ENCODE measurements at regions not wholly inside any gene's neighbourhood (a gene's known extent, or its start where the extent isn't known, plus 50 kb on each side); places are given as distances from the start of the nearest gene placed in this dataset.

DNA sequence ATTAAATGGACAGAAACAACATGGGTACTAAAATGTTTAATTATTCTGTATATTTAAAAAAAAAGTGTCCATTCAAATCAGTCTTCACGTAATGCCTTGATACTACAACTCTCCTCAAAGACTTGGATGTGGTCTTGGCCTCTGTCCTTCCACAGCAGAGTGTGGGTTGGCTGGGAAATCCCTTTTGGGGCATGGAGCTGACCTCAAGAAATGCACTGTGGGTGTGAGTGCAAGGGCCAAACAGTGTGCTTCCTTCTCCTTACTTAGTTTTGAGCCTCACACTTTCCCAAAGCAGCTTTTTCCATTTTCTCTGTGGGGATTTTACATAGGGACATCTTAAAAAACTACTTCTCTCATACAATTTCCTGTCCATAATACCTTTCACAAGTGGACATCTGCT is 607.4 kb downstream of the EFNB2 start:
- DNase-seq (ENCODE audit: low read depth): no peak

GRCh38 chr13:105925496-105925895 is 610.0 kb downstream of the EFNB2 start:
- DNase-seq (ENCODE audit: low read depth): no peak

DNA sequence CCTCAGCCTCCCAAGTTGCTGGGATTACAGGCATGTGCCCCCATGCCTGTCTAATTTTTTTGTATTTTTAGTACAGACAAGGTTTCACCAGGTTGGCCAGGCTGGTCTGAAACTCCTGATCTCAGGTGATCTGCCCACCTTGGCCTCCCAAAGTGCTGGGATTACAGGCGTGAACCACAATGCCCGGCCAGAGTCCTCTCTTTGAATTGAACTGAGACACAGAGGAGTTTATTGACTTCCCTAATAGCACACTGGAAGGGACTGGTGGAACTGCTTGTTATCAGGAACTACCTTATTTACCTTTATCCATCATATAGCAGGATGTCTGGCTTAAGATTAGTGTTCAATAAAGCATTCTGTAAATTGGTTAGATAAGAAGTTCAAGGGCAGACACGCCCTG is 613.8 kb downstream of the EFNB2 start:
- no peak for DNase-seq (ENCODE audit: low read depth)

GRCh38 chr13:105920370-105920769 is 615.1 kb downstream of the EFNB2 start:
- DNase-seq (ENCODE audit: low read depth): no peak

DNA sequence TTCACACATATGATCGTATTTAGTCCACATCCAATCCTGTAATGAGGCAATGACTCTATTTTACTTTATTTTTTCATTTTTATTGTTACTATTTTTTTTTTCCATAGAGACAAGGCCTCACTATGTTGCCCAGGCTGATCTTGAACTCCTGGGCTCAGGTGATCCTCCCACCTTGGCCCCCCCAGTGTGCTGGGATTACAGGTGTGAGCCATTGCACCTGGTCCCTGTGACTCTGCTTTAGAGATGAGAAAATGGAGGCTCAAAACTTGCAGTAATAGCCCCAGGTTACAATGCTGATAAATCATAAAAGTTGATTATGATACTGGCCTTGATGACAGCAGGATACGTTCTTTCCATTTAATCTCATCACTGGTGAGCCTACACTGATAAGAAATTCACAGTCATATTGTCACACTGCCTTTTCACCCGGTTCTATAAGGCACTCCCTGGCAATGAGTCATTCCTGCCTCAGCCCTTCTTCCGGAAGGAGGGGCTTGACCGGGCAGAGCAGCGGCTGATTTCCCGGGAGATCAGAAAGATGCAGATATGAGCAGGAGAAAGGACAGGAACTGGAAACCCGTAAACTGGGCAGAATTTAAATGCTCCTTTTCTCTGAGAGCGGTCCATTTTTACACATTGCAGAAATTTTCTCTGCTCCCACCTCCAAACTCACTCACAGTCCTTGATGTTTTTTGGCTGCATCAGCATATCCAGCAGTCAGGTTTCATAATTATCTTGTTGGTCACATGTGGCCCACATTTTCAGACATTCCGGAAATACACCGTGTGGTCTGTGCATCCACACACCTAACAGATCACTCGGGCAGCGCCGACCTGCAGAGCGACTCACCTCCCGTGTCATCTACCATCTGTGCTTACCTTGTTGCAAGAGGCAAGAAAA is 616.4 kb downstream of the EFNB2 start:
- DNase-seq (ENCODE audit: low read depth): no peak

- no peak for DNase-seq (ENCODE audit: low read depth)
Measured at GRCh38 chr13:105915146-105915850, 620.2 kb downstream of the EFNB2 start.

GRCh38 chr13:105914291-105915036 is 621.0 kb downstream of the EFNB2 start:
- no peak for DNase-seq (ENCODE audit: low read depth)

- DNase-seq (ENCODE audit: low read depth): no peak
Measured at GRCh38 chr13:105908586-105908985, 626.9 kb downstream of the EFNB2 start.

GRCh38 chr13:105907319-105908019 is 628.0 kb downstream of the EFNB2 start:
- DNase-seq (ENCODE audit: low read depth): no peak

DNA sequence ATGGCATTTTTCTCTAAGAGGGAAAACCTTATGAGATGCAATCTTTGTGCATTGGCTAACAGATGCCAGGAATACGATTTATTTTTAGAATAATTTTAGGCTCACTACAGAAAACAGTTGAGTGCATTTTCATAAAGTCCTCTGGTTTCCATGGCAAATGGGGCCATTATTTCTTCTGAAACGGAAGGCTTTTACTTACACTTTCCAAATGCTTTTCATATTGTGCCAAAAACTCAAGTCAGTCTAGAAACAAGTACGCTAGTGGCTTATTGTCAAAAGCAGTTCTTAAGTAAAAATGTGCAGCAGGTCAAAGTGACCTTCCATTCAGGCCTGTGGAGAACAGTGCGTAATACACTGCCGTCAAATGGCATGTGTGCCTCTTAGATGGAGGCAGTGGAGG is 628.7 kb downstream of the EFNB2 start:
- no peak for DNase-seq (ENCODE audit: low read depth)

GRCh38 chr13:105904034-105904742 is 631.3 kb downstream of the EFNB2 start:
- DNase-seq (ENCODE audit: low read depth): no peak

DNA sequence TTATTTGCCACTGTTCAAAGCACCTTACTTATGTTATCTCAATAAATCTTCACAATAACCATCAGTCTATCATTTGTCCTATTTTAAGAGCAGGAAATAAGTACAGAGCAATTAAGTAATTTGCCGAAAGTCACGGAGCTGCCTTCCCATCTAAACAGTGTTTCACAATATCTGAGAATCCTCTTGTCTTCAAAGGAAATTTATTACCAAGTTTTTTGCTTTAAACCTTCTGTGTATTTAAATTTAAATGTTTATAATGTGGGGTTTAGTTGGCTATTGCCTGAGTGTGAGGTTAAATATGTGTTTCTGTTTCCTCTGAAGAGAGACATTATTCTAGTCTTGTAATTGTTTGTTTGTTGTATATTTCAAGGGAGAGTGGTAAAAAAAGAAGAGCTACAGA is 633.1 kb downstream of the EFNB2 start:
- no peak for DNase-seq (ENCODE audit: low read depth)

- DNase-seq (ENCODE audit: low read depth): no peak
Measured at GRCh38 chr13:105897575-105897974, 637.9 kb downstream of the EFNB2 start.

- no peak for DNase-seq (ENCODE audit: low read depth)
Measured at GRCh38 chr13:105894697-105895096, 640.8 kb downstream of the EFNB2 start.

DNA sequence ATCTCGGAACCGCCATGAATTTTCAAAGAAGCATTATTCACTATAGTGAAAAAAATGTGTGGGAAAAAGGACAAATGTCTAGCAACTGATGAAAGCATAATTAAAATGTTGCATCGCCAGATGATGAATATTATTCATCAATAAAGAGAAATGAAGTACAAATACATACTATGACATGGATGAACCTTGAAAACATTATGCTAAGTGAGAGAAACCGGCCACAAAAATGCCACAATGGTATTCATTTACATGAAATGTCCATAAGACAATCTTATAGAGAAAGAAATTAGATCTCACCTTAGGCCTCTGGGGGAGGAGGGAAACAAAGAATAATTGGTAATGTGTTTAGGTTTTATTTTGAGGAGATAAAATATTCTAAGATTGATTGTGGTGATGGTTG is 645.0 kb downstream of the EFNB2 start:
- no peak for DNase-seq (ENCODE audit: low read depth)

DNA sequence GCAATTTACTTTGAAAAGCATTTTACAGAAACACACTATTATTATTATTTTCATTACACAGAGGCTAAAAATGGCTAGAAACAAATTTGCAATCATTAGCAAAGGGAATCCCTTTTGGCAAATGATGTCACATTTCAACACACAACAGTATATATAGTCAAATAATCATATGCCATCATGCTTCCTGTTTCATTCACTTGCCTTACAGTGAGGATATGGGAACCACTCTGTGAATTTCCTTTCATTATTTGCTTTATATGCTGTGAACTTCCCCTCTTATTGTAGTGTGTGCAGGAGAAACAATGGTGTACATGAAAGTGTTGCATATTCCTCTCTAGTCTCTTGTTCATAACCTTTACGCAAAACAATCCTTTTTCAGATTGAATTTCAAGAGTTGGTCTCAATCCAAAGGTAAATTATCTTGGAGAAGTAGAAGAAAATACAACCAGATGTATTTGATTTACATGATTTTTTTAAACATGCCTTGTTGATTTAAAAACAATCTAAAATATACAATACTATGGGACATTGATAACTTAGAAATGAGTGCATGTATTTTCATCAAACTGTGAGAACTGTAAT is 657.3 kb downstream of the EFNB2 start:
- no peak for DNase-seq (ENCODE audit: low read depth)

DNA sequence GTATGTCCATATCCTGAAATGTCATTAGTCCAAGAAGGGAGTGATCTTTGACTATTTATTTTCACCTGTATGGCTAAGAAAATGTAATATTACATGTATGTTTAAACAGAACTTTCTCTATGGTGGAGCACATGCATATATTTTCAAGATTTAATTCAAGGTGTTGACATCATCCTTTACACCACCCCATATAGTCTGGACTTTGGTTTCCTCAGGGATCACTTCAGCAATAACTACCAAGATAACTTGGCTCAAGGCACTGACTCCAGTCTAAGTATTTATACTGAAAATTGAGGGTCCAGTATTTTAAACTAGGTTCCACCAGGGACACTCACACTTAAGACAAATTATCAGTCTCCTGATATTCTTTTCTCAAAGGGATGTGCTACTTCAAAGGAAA is 660.6 kb downstream of the EFNB2 start:
- no peak for DNase-seq (ENCODE audit: low read depth)

DNA sequence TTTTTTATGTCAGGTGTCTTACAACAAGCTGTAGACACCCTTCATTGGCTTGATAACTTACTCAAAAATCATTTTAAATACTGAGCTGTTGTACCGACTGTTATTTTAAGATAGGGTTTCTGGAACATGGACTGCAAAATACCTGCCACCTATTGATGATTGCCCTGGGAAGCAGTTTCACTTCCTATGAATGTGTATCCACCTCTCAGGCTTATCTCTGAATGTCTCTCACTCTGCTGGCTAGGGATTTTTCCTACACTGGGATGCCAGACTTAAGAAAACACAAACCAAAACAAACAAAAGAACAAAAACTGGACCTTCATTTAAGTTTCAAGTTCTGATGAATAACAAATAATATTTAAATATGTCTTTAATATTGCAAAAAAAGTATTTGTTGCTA is 663.7 kb downstream of the EFNB2 start:
- no peak for DNase-seq (ENCODE audit: low read depth)

DNA sequence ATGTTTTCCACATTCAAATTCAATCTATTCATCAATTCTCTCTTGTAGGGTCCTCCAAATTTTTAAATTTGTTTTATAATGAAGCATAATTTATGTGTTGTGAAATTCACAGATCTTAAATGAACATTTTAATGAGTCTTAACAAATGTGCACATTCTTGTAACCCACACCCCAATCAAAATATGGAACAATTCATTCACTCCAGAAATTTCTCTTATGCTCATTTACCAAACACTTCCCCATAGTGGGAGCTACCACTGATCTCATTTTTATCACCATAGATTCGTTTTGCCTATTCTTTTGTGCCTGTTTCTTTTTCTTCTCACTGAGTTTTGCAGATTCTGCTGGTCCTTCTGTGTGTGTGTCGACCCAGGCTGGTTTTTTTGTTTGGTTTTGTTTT is 664.1 kb downstream of the EFNB2 start:
- no peak for DNase-seq (ENCODE audit: low read depth)

- no peak for DNase-seq (ENCODE audit: low read depth)
Measured at GRCh38 chr13:105863300-105863920, 672.1 kb downstream of the EFNB2 start.

- DNase-seq (ENCODE audit: low read depth): no peak
Measured at GRCh38 chr13:105848494-105848893, 687.0 kb downstream of the EFNB2 start.

All from stimulated activated CD8-positive, alpha-beta memory T cell treated with anti-CD3 and anti-CD28 coated beads, Interleukin-12 subunit alpha, Interleukin-12 subunit beta, amount 100 ng/mL, for 4 hours (primary cell).